ENCODE measurements at regions not wholly inside any gene's neighbourhood (a gene's known extent, or its start where the extent isn't known, plus 50 kb on each side); places are given as distances from the start of the nearest gene placed in this dataset.

GRCh38 chr10:120984221-120984620, 133.1 kb downstream of the WDR11 start:
- DNase-seq, result no peak

- no peak for DNase-seq
These were observed 136.2 kb downstream of the WDR11 start for GRCh38 chr10:120987359-120987758.

GRCh38 chr10:120988751-120989150, 137.6 kb downstream of the WDR11 start:
- DNase-seq, result no peak

- DNase-seq, result no peak
These were observed 138.1 kb downstream of the WDR11 start for GRCh38 chr10:120989279-120989678.

GRCh38 chr10:120989996-120990598, 138.9 kb downstream of the WDR11 start:
- no peak for DNase-seq

GRCh38 chr10:120990831-120991230, 139.7 kb downstream of the WDR11 start:
- DNase-seq, result no peak

GRCh38 chr10:120993089-120993488, 141.9 kb downstream of the WDR11 start:
- DNase-seq, result no peak

- DNase-seq, result no peak
These were observed 144.6 kb downstream of the WDR11 start for GRCh38 chr10:120995768-120996167.

GRCh38 chr10:120996456-120997034, 145.4 kb downstream of the WDR11 start:
- DNase-seq, result no peak

GRCh38 chr10:120997313-120997712, 146.2 kb downstream of the WDR11 start:
- no peak for DNase-seq

GRCh38 chr10:120997756-120998155, 146.6 kb downstream of the WDR11 start:
- DNase-seq, result no peak

- no peak for DNase-seq
These were observed 147.1 kb downstream of the WDR11 start for GRCh38 chr10:120998251-120998650.

GRCh38 chr10:120998782-120999285, 147.7 kb downstream of the WDR11 start:
- no peak for DNase-seq

GRCh38 chr10:120999868-121000267, 148.7 kb downstream of the WDR11 start:
- DNase-seq, result no peak

- DNase-seq, result no peak
These were observed 151.5 kb downstream of the WDR11 start for GRCh38 chr10:121002586-121003205.

- no peak for DNase-seq
These were observed 154.9 kb downstream of the WDR11 start for GRCh38 chr10:121005948-121006587.

- no peak for DNase-seq
These were observed 156.1 kb downstream of the WDR11 start for GRCh38 chr10:121007264-121007663.

- DNase-seq, result no peak
These were observed 164.8 kb downstream of the WDR11 start for GRCh38 chr10:121015916-121016315.

GRCh38 chr10:121024905-121025584, 173.9 kb downstream of the WDR11 start:
- DNase-seq, result no peak

GRCh38 chr10:121025731-121026130, 174.6 kb downstream of the WDR11 start:
- no peak for DNase-seq

GRCh38 chr10:121027371-121027770, 176.2 kb downstream of the WDR11 start:
- DNase-seq, result no peak

GRCh38 chr10:121032460-121032859, 181.3 kb downstream of the WDR11 start:
- DNase-seq, result no peak

- DNase-seq, result no peak
These were observed 182.2 kb downstream of the WDR11 start for GRCh38 chr10:121033366-121033765.
